H9 (cell line): ENCODE measurements at regions not wholly inside any gene's neighbourhood (a gene's known extent, or its start where the extent isn't known, plus 50 kb on each side); places are given as distances from the start of the nearest gene placed in this dataset.
A peak's percentile ranks its signal among the peaks of the same experiment; 100 is the strongest.

Experiments used
- DNase-seq: peaks from one replicate; pipeline ENCODE4 v3.0.0-alpha.2; 2017
- H2AFZ ChIP-seq: one replicate; pipeline ENCODE4 v1.6.1; 2013; ENCODE audit warnings: mild to moderate bottlenecking, low read length, control low read depth, moderate library complexity
- H2AK5ac ChIP-seq: 2 replicates; pipeline ENCODE4 v1.6.1; 2013; ENCODE audit warnings: low read length, control low read depth, mixed read lengths; ENCODE audit not compliant: insufficient read length
- H2BK120ac ChIP-seq: one replicate; pipeline ENCODE4 v1.6.1; 2013; ENCODE audit warnings: low read depth, mild to moderate bottlenecking, low read length, control low read depth, inconsistent platforms; ENCODE audit not compliant: poor library complexity, severe bottlenecking
- H2BK12ac ChIP-seq: 2 replicates; pipeline ENCODE4 v1.6.1; 2013; ENCODE audit warnings: low read length, control low read depth, mixed read lengths, low read depth; ENCODE audit not compliant: insufficient read length
- H2BK15ac ChIP-seq: 2 replicates; pipeline ENCODE4 v1.6.1; 2013; ENCODE audit warnings: low read depth, low read length, control low read depth
- H2BK20ac ChIP-seq: one replicate; pipeline ENCODE4 v1.6.1; 2013; ENCODE audit warnings: low read depth, mild to moderate bottlenecking, low read length, control low read depth, inconsistent platforms; ENCODE audit not compliant: poor library complexity, severe bottlenecking
- H2BK5ac ChIP-seq: 2 replicates; pipeline ENCODE4 v1.6.1; 2013; ENCODE audit warnings: low read length, control low read depth, mixed read lengths; ENCODE audit not compliant: insufficient read length
- H3K14ac ChIP-seq: 2 replicates; pipeline ENCODE4 v1.6.1; 2013; ENCODE audit warnings: low read length, control low read depth; ENCODE audit not compliant: insufficient read depth
- H3K18ac ChIP-seq: 2 replicates; pipeline ENCODE4 v1.6.1; 2013; ENCODE audit warnings: low read depth, mild to moderate bottlenecking, mixed read lengths, low read length, control low read depth; ENCODE audit not compliant: insufficient read length
- H3K23ac ChIP-seq: 2 replicates; pipeline ENCODE4 v1.6.1; 2013; ENCODE audit warnings: low read length, control low read depth, mixed read lengths, low read depth; ENCODE audit not compliant: insufficient read length
- H3K23me2 ChIP-seq: 2 replicates; pipeline ENCODE4 v1.6.1; 2013; ENCODE audit warnings: low read depth, mild to moderate bottlenecking, mixed read lengths, low read length, control low read depth; ENCODE audit not compliant: insufficient read length, poor library complexity, severe bottlenecking
- H3K27ac ChIP-seq: 2 replicates; pipeline ENCODE4 v1.5.1; 2013; ENCODE audit warnings: low read length, control low read depth, mixed read lengths, low read depth; ENCODE audit not compliant: insufficient read length
- H3K27me3 ChIP-seq: 2 replicates; pipeline ENCODE4 v1.6.1; 2013; ENCODE audit warnings: low read length, control low read depth, inconsistent platforms; ENCODE audit not compliant: insufficient read depth
- H3K4ac ChIP-seq: 2 replicates; pipeline ENCODE4 v1.6.1; 2013; ENCODE audit warnings: low read depth, mild to moderate bottlenecking, control low read depth, inconsistent platforms, low read length, moderate library complexity
- H3K4me1 ChIP-seq: 2 replicates; pipeline ENCODE4 v1.6.1; 2013; ENCODE audit warnings: low read length, control low read depth, inconsistent platforms; ENCODE audit not compliant: insufficient read depth
- H3K4me2 ChIP-seq: 2 replicates; pipeline ENCODE4 v1.6.1; 2013; ENCODE audit warnings: low read length, control low read depth, mixed read lengths; ENCODE audit not compliant: insufficient read length, insufficient read depth
- H3K56ac ChIP-seq: 2 replicates; pipeline ENCODE4 v1.6.1; 2013; ENCODE audit warnings: low read depth, mild to moderate bottlenecking, mixed read lengths, low read length, control low read depth; ENCODE audit not compliant: insufficient read length
- H3K79me1 ChIP-seq: 2 replicates; pipeline ENCODE4 v1.6.1; 2013; ENCODE audit warnings: low read depth, mild to moderate bottlenecking, moderate library complexity, low read length, control low read depth, inconsistent platforms; ENCODE audit not compliant: insufficient read depth, poor library complexity, severe bottlenecking
- H3K79me2 ChIP-seq: 2 replicates; pipeline ENCODE4 v1.6.1; 2013; ENCODE audit warnings: low read length, control low read depth, inconsistent platforms; ENCODE audit not compliant: insufficient read depth
- H3K9ac ChIP-seq: 2 replicates; pipeline ENCODE4 v1.6.1; 2013; ENCODE audit warnings: low read length, control low read depth, mixed read lengths; ENCODE audit not compliant: insufficient read length; ENCODE audit errors: extremely low read depth
- H3K9me3 ChIP-seq: one replicate; pipeline ENCODE4 v1.6.1; 2013; ENCODE audit warnings: low read depth, low read length, inconsistent platforms; ENCODE audit not compliant: control insufficient read depth
- H3T11ph ChIP-seq: one replicate; pipeline ENCODE4 v1.6.1; 2013; ENCODE audit warnings: mild to moderate bottlenecking, low read length, control low read depth, inconsistent platforms
- H4K20me1 ChIP-seq: one replicate; pipeline ENCODE4 v1.6.1; 2013; ENCODE audit not compliant: control insufficient read depth, insufficient read length, insufficient read depth
- H4K5ac ChIP-seq: 2 replicates; pipeline ENCODE4 v1.6.1; 2013; ENCODE audit warnings: low read depth, mild to moderate bottlenecking, mixed read lengths, low read length, control low read depth; ENCODE audit not compliant: insufficient read length
- H4K8ac ChIP-seq: replicated peaks from 2 replicates; pipeline ENCODE4 v1.6.1; 2013; ENCODE audit warnings: low read length, control low read depth, mixed read lengths, low read depth; ENCODE audit not compliant: insufficient read length
- H4K91ac ChIP-seq: 2 replicates; pipeline ENCODE4 v1.6.1; 2013; ENCODE audit warnings: low read depth, mild to moderate bottlenecking, moderate library complexity, mixed read lengths, low read length, control low read depth; ENCODE audit not compliant: insufficient read length
- H3K27ac Mint-ChIP-seq, 3 experiments: 2 replicates in 2 of 3; 3 replicates in 1 of 3; pipeline ENCODE4 v1.8.0; 2020 to 2021; ENCODE audit warnings: mixed read lengths in 3 of 3, mild to moderate bottlenecking in 1 of 3, moderate library complexity in 1 of 3
- H3K27me3 Mint-ChIP-seq: 2 replicates; pipeline ENCODE4 v1.8.0; 2021; ENCODE audit warnings: low read depth, mild to moderate bottlenecking, moderate library complexity, mixed read lengths
- H3K36me3 Mint-ChIP-seq, 3 experiments: 2 replicates in 2 of 3; 3 replicates in 1 of 3; pipeline ENCODE4 v1.8.0; 2020 to 2021; ENCODE audit warnings: low read depth in 3 of 3, mixed read lengths in 3 of 3; ENCODE audit not compliant: insufficient read depth in 1 of 3
- H3K4me1 Mint-ChIP-seq, 2 experiments: 2 replicates each; pipeline ENCODE4 v1.8.0; 2020; ENCODE audit warnings: mixed read lengths in 2 of 2
- H3K4me3 Mint-ChIP-seq, 2 experiments: 2 replicates in 1 of 2; 3 replicates in 1 of 2; pipeline ENCODE4 v1.8.0; 2020 to 2021; ENCODE audit warnings: mild to moderate bottlenecking in 2 of 2, mixed read lengths in 2 of 2, moderate library complexity in 1 of 2
- H3K9me3 Mint-ChIP-seq, 2 experiments: 2 replicates in 1 of 2; 3 replicates in 1 of 2; pipeline ENCODE4 v1.8.0; 2020; ENCODE audit warnings: mild to moderate bottlenecking in 2 of 2, mixed read lengths in 2 of 2, moderate library complexity in 1 of 2
- CTCF ChIP-seq: fragments of 200-600 bp; sonication (generic); conservative IDR thresholded peaks from 3 replicates; pipeline ENCODE4 v1.8.0; 2021; ENCODE audit warnings: antibody characterized with exemption, mild to moderate bottlenecking
- WGBS: extraction: QIAGEN DNeasy Blood & Tissue Kit; methylation state at CpG from one replicate; pipeline ENCODE4 v1.1.7; 2013; ENCODE audit warnings: missing lambda C conversion rate, low lambda C conversion rate, mixed read lengths; ENCODE audit not compliant: insufficient read length; ENCODE audit errors: extremely low coverage; 5-methylcytosine and 5-hydroxymethylcytosine counted together

- H3K4me2 ChIP-seq, result peak overlapping the region; percentile 23
- H3K23ac ChIP-seq, result no peak overlapping the region
- DNase-seq, result peak; percentile 79
- no peak overlapping the region for H2BK12ac ChIP-seq
- H4K91ac ChIP-seq, result no peak overlapping the region
- H2AFZ ChIP-seq, result no peak overlapping the region
- H3K27ac ChIP-seq, result no peak overlapping the region
- no peak overlapping the region for H2BK20ac ChIP-seq
- Mint-ChIP-seq H3K36me3 (no peaks in the 10 kb centered on the region; a peak in 1 of 7 replicates), H3K27ac (peak overlapping the region in 1 of 3 experiments; percentile 33; a peak in 1 of 7 replicates), H3K27me3 (peaks cover 51% of the 10 kb centered on the region), H3K4me3 (peak overlapping the region; percentile 60 to 77), H3K4me1 (peaks cover 14% of the 10 kb centered on the region in 2 experiments), H3K9me3 (no peaks in the 10 kb centered on the region; a peak in 1 of 5 replicates)
- no peak overlapping the region for H2BK120ac ChIP-seq
- no peak overlapping the region for H3K9ac ChIP-seq
- H3K18ac ChIP-seq, result no peak overlapping the region
- no peak overlapping the region for H2AK5ac ChIP-seq
- H2BK5ac ChIP-seq, result no peak overlapping the region
- no peaks in the 10 kb centered on the region for H3K23me2 ChIP-seq
- no peaks in the 10 kb centered on the region for H3K79me2 ChIP-seq
- H3K4me1 ChIP-seq, result peaks cover 2% of the 10 kb centered on the region; the same call in 1 of the 2 replicates
- no peak overlapping the region for H3K4ac ChIP-seq
- H4K8ac ChIP-seq, result no peak overlapping the region
- no peak overlapping the region for H3K14ac ChIP-seq
- TF ChIP-seq CTCF, result no peak
- H4K20me1 ChIP-seq, result no peaks in the 10 kb centered on the region
- no CpG with 5 or more reads among the region's 58 CpGs for WGBS
- H2BK15ac ChIP-seq, result no peak overlapping the region
- no peaks in the 10 kb centered on the region for H3K9me3 ChIP-seq
- H3T11ph ChIP-seq, result no peak overlapping the region
- H3K79me1 ChIP-seq, result no peaks in the 10 kb centered on the region
- H3K56ac ChIP-seq, result no peak overlapping the region
- H4K5ac ChIP-seq, result no peak overlapping the region
- H3K27me3 ChIP-seq, result no peaks in the 10 kb centered on the region; the same call in 1 of the 2 replicates
Measured at GRCh38 chr1:23619299-23620188, 60.2 kb upstream of the ID3 start.
